ENCODE measurements at regions not wholly inside any gene's neighbourhood (a gene's known extent, or its start where the extent isn't known, plus 50 kb on each side); places are given as distances from the start of the nearest gene placed in this dataset.
A peak's percentile ranks its signal among the peaks of the same experiment; 100 is the strongest.
"Not testable (repeated sequence)": the region's sequence is repeated elsewhere in the genome, so short reads cannot be mapped to it uniquely, and the experiment has no call there.

- Histone ChIP-seq H3K4me1 (no peaks in the 10 kb centered on the region), H3K4me3 (no peak overlapping the region), H3K36me3 (no peaks in the 10 kb centered on the region), H3K27ac (no peak overlapping the region), H3K27me3 (no peaks in the 10 kb centered on the region), H3K9me3 (peaks cover 0 to 41% of the 10 kb centered on the region in 2 donors)
- intact Hi-C loops (cut with DNase I), result no loop called here
- ATAC-seq (no peak), DNase-seq (no peak)
- no peak for TF ChIP-seq CTCF (IDR thresholded peaks at IDR 0.05)
Observed at GRCh38 chr3:187473778-187474406, 105.7 kb downstream of the RTP4 start.

GRCh38 chr3:187466306-187466705 is 98.1 kb downstream of the RTP4 start:
- H3K4me3 ChIP-seq; ATAC-seq; H3K36me3 ChIP-seq; H3K9me3 ChIP-seq; H3K27me3 ChIP-seq; H3K4me1 ChIP-seq; DNase-seq; intact Hi-C loops (cut with DNase I); H3K27ac ChIP-seq: not testable (repeated sequence)

DNA sequence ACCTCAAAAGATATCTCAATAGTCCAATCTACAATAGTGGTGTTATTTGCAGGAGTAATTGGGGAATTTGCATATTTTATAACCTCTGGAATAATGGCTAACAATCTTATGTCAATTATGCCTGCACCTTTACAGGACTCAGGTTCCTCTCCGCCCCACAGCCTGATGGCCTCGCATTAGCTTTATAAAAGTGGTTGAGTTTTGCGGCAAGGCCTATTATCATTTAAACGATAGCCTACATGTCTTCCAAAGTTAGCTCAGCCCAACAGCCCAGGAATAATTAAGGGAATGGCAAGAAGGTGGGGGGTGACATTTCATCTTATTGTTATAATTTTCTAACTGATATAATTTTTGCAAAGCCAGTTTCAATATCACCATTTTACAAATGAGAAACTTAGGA is 97.3 kb downstream of the RTP4 start:
- ATAC-seq (no peak), DNase-seq (no peak)
- Histone ChIP-seq H3K9me3 (no peaks in the 10 kb centered on the region), H3K36me3 (no peaks in the 10 kb centered on the region), H3K4me1 (no peaks in the 10 kb centered on the region), H3K4me3 (no peak overlapping the region), H3K27ac (no peak overlapping the region), H3K27me3 (no peaks in the 10 kb centered on the region)
- no peak for TF ChIP-seq CTCF (IDR thresholded peaks at IDR 0.05)
- intact Hi-C loops (cut with DNase I), result no loop called here

DNA sequence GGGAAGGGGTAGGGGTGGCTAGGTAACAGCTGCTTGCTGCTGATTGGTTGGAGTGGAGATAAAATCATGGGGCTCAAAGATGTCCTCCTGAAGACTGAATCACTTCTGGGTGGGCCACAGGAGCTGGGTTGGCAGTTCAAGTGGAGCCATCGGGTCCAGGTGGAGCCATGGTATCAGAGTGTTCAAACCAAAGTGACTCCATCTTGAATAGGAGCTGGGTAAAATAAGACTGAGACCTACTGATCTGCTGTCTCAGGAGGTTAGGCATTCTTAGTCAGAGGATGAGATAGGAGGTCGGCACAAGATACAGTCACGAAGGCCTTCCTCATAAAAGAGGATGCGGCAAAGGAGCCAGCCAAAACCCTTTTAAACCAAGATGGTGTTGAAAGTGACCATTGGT is 96.5 kb downstream of the RTP4 start:
- DNase-seq (no peak), ATAC-seq (no peak)
- no peaks in the 10 kb centered on the region for H3K36me3 ChIP-seq
- H3K27ac ChIP-seq, result no peak overlapping the region
- H3K4me3 ChIP-seq, result no peak overlapping the region
- no peaks in the 10 kb centered on the region for H3K27me3 ChIP-seq
- H3K9me3 ChIP-seq, result no peaks in the 10 kb centered on the region
- no peak for TF ChIP-seq CTCF (IDR thresholded peaks at IDR 0.05)
- intact Hi-C loops (cut with DNase I), result no loop called here
- no peaks in the 10 kb centered on the region for H3K4me1 ChIP-seq

GRCh38 chr3:187458921-187459320 is 90.7 kb downstream of the RTP4 start:
- H3K27ac ChIP-seq, result no peak overlapping the region
- H3K9me3 ChIP-seq, result no peaks in the 10 kb centered on the region
- intact Hi-C loops (cut with DNase I), result no loop called here
- DNase-seq (no peak), ATAC-seq (no peak)
- H3K36me3 ChIP-seq, result no peaks in the 10 kb centered on the region
- no peaks in the 10 kb centered on the region for H3K4me1 ChIP-seq
- no peak for TF ChIP-seq CTCF (IDR thresholded peaks at IDR 0.05)
- H3K4me3 ChIP-seq, result no peak overlapping the region
- no peaks in the 10 kb centered on the region for H3K27me3 ChIP-seq

DNA sequence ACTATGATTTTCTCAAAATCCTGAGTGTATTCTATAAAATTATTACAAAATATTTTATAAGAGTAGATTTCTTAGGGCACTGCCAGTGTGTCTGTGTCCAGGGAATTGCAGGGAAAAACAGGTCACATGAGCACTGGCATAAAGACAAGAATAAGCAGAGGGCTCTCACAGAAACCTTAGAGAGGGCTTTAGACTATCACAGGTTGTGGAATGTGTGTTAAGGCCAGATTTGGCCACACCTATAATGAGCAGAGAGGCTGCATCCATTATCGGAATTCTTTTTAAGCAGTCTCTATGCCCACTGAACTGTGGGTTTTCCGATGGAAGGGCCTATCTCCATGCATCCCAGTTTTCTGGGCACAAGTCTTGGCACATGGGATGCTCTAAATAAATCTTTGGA is 90.2 kb downstream of the RTP4 start:
- Histone ChIP-seq H3K27ac (no peak overlapping the region), H3K9me3 (no peaks in the 10 kb centered on the region), H3K27me3 (no peaks in the 10 kb centered on the region), H3K4me3 (no peak overlapping the region), H3K4me1 (no peaks in the 10 kb centered on the region), H3K36me3 (no peaks in the 10 kb centered on the region)
- ATAC-seq, result peak; percentile 79
- no peak for TF ChIP-seq CTCF (IDR thresholded peaks at IDR 0.05)
- intact Hi-C loops (cut with DNase I), result no loop called here
- no peak for DNase-seq

Measured in left lung (tissue), 4 donors.